PC-9 (cell line): ENCODE measurements at regions not wholly inside any gene's neighbourhood (a gene's known extent, or its start where the extent isn't known, plus 50 kb on each side); places are given as distances from the start of the nearest gene placed in this dataset.
A peak's percentile ranks its signal among the peaks of the same experiment; 100 is the strongest.

Source experiments
- BruUV-seq: library from RNA; stranded (reverse); fragments of 400-500 nt; replicated peaks from 2 replicates; lab custom pipeline; 2021; lab: Mats Ljungman, UMichigan
- CTCF ChIA-PET: fragments of 300-600 bp; sonication (Branson Sonifier 250); formaldehyde crosslinking; loops from one replicate; lab custom pipeline; 2022; ENCODE audit warnings: antibody characterized with exemption; lab: Charles Lee
- POLR2A ChIA-PET: fragments of 300-600 bp; sonication (Branson Sonifier 250); formaldehyde crosslinking; loops from one replicate; lab custom pipeline; 2022; ENCODE audit warnings: antibody characterized with exemption; ENCODE audit not compliant: unreplicated experiment; lab: Charles Lee
- DNase-seq, 2 experiments: peaks; one replicate each; pipeline versions ENCODE4 v3.0.0 to v3.0.0-alpha.2; 2015 to 2022; ENCODE audit warnings: mixed read lengths in 1 of 2
- H2AFZ ChIP-seq: fragments of 200-600 bp; sonication (generic); 2 replicates; pipeline ENCODE4 v1.8.1; 2017; ENCODE audit warnings: antibody characterized with exemption
- H3F3A ChIP-seq: fragments of 200-600 bp; sonication (generic); 2 replicates; pipeline ENCODE4 v1.8.1; 2017; ENCODE audit warnings: antibody characterized with exemption, mild to moderate bottlenecking, low read depth; ENCODE audit not compliant: insufficient read depth
- H3K27ac ChIP-seq: fragments of 200-600 bp; sonication (generic); 2 replicates; pipeline ENCODE4 v1.6.1; 2016; ENCODE audit warnings: mixed run types
- H3K27me3 ChIP-seq: fragments of 200-600 bp; sonication (generic); 2 replicates; pipeline ENCODE4 v1.6.1; 2016; ENCODE audit warnings: low read depth, mixed run types; ENCODE audit not compliant: insufficient read depth
- H3K36me3 ChIP-seq: fragments of 200-600 bp; sonication (generic); 2 replicates; pipeline ENCODE4 v1.6.1; 2016; ENCODE audit warnings: low read depth, mixed run types
- H3K4me1 ChIP-seq: fragments of 200-600 bp; sonication (generic); replicated peaks from 2 replicates; pipeline ENCODE4 v1.6.1; 2016; ENCODE audit warnings: mixed run types; ENCODE audit not compliant: insufficient read depth
- H3K4me2 ChIP-seq: fragments of 200-600 bp; sonication (generic); 2 replicates; pipeline ENCODE4 v1.6.1; 2017; ENCODE audit warnings: mixed run types
- H3K4me3 ChIP-seq: fragments of 200-600 bp; sonication (generic); 2 replicates; pipeline ENCODE4 v1.6.1; 2016; ENCODE audit warnings: mixed run types
- H3K79me2 ChIP-seq: fragments of 200-600 bp; sonication (generic); 2 replicates; pipeline ENCODE4 v1.6.1; 2017; ENCODE audit warnings: low read depth, mixed run types
- H3K9me2 ChIP-seq: fragments of 200-600 bp; sonication (generic); 2 replicates; pipeline ENCODE4 v1.8.1; 2017; ENCODE audit warnings: mild to moderate bottlenecking; ENCODE audit not compliant: insufficient read depth
- H3K9me3 ChIP-seq: fragments of 200-600 bp; sonication (generic); 2 replicates; pipeline ENCODE4 v1.8.1; 2016; ENCODE audit warnings: low read depth; ENCODE audit not compliant: insufficient read depth
- H4K20me1 ChIP-seq: fragments of 200-600 bp; sonication (generic); 2 replicates; pipeline ENCODE4 v1.8.1; 2017; ENCODE audit not compliant: insufficient read depth
- EZH2 ChIP-seq: fragments of 200-600 bp; sonication (generic); IDR thresholded peaks from 2 replicates; pipeline ENCODE4 v1.8.0; 2017; ENCODE audit warnings: antibody characterized with exemption, low read depth
- intact Hi-C: fragments of 100-400 bp; cut with micrococcal nuclease; formaldehyde crosslinking; loops from one replicate; pipeline ENCODE4 v1.10.0; 2022; ENCODE audit not compliant: unreplicated experiment
- TF ChIP-seq, protein P1 (sequence below): fragments of 200-600 bp; sonication (generic); conservative IDR thresholded peaks from 2 replicates; pipeline ENCODE4 v1.6.1; 2017; ENCODE audit warnings: mixed run types, antibody characterized with exemption, mild to moderate bottlenecking, moderate library complexity

DNA sequence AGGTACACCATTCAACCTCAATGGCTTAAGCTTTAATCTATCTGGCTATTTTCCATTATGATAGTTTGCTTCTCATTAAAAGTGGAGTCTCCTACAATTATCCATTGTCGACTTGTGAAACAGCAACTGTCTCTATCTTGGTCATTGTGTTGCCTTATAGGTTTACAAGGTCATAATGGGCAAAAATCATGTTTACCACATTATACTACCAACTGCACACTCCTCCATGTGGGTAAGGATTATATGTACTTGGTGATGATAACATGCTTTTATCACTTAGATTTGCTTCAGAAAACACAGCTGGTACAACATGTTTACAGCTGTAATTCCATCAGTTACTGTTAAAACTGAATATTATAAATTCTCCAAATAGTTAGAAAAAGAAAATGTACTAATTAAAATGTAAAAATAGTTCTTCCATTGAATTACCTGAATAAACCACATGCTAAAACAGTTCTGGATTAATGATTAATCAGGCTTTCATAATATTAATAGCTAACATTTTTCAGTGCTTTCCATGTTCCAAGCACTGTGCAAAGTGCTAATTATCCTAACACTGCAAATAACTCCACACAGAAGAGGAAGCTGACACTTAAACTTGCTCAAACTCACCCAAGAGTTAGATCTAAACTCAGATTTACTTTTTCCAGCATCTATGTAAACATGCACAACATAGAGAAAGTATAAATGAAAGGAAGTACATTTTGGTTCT is 96.7 kb downstream of the OGFRL1 start:
- H3K36me3 ChIP-seq, result peaks cover 20% of the 10 kb centered on the region
- H3K4me3 ChIP-seq, result peak overlapping the region; percentile 18; the same call in 1 of the 2 replicates
- no peaks in the 10 kb centered on the region for H3K9me2 ChIP-seq
- H3K4me1 ChIP-seq, result peaks cover 47% of the 10 kb centered on the region
- no peaks in the 10 kb centered on the region for H3K27me3 ChIP-seq
- no TSS peak for BruUV-seq
- POLR2A ChIA-PET, result interaction anchor here (0.6 to 0.9 kb wide), 4 partner anchors 29 to 83 kb away, joined by 3 to 16 read pairs (median 8); no protein-coding TSS in a partner anchor
- no peaks in the 10 kb centered on the region for H3K9me3 ChIP-seq
- no peaks in the 10 kb centered on the region for H4K20me1 ChIP-seq
- peaks cover 20% of the 10 kb centered on the region for H3K79me2 ChIP-seq
- H3F3A ChIP-seq, result peaks cover 15% of the 10 kb centered on the region
- CTCF ChIA-PET, result interaction anchor here (0.6 to 1.4 kb wide), 5 partner anchors 51 to 194 kb away, joined by 3 to 5 read pairs (median 3); no protein-coding TSS in a partner anchor
- DNase-seq, result no peak
- H2AFZ ChIP-seq, result no peak overlapping the region
- H3K27ac ChIP-seq, result peak overlapping the region; percentile 80
- peak overlapping the region; percentile 56 for H3K4me2 ChIP-seq
- intact Hi-C loops, result loop anchor here (2.0 to 10.0 kb wide), 2 partner anchors 220 to 700 kb away; no protein-coding TSS in a partner anchor
- TF ChIP-seq, protein P1, sequence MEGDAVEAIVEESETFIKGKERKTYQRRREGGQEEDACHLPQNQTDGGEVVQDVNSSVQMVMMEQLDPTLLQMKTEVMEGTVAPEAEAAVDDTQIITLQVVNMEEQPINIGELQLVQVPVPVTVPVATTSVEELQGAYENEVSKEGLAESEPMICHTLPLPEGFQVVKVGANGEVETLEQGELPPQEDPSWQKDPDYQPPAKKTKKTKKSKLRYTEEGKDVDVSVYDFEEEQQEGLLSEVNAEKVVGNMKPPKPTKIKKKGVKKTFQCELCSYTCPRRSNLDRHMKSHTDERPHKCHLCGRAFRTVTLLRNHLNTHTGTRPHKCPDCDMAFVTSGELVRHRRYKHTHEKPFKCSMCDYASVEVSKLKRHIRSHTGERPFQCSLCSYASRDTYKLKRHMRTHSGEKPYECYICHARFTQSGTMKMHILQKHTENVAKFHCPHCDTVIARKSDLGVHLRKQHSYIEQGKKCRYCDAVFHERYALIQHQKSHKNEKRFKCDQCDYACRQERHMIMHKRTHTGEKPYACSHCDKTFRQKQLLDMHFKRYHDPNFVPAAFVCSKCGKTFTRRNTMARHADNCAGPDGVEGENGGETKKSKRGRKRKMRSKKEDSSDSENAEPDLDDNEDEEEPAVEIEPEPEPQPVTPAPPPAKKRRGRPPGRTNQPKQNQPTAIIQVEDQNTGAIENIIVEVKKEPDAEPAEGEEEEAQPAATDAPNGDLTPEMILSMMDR, result no peak
- TF ChIP-seq EZH2, result no peak

DNA sequence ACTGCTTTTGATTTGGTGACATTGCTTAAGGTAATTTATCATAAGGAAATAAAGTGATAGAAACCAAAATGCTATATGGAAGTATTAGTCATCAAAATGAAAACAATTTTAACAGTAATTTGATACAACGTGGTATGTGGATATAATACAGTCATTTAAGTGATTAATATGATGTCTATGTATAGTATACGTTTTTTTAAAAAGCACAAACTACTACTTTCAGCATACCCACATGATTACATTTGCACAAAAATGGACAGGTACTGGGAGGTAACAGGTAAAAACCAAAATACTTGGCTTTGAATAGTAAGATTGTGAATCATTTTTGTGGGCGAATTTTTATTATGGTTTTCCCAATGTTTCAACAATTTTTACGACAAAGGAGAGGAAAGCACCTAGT is 97.6 kb downstream of the OGFRL1 start:
- Histone ChIP-seq H3K4me1 (peaks cover 47% of the 10 kb centered on the region), H3K36me3 (peaks cover 22% of the 10 kb centered on the region), H3K4me3 (peak overlapping the region; percentile 18; the same call in 1 of the 2 replicates), H3K4me2 (peak overlapping the region; percentile 56), H3K9me2 (no peaks in the 10 kb centered on the region), H4K20me1 (no peaks in the 10 kb centered on the region), H3K27ac (peak overlapping the region; percentile 80), H3K79me2 (peaks cover 23% of the 10 kb centered on the region), H3K9me3 (no peaks in the 10 kb centered on the region), H3F3A (peaks cover 15% of the 10 kb centered on the region; the same call in 1 of the 2 replicates), H3K27me3 (no peaks in the 10 kb centered on the region), H2AFZ (no peak overlapping the region)
- BruUV-seq, result no TSS peak
- intact Hi-C loops, result loop anchor here (2.0 to 10.0 kb wide), 2 partner anchors 19 to 219 kb away; no protein-coding TSS in a partner anchor
- peak in 1 of 2 experiments; percentile 93 for DNase-seq
- ChIA-PET CTCF (interaction anchor here (1.0 to 1.4 kb wide), 2 partner anchors 96 to 124 kb away, joined by 3 to 5 read pairs; no protein-coding TSS in a partner anchor), POLR2A (interaction anchor here (0.5 to 0.9 kb wide), 3 partner anchors 30 to 973 kb away, joined by 3 to 11 read pairs (median 5); no protein-coding TSS in a partner anchor)
- TF ChIP-seq, protein P1, result no peak
- TF ChIP-seq EZH2, result no peak

DNA sequence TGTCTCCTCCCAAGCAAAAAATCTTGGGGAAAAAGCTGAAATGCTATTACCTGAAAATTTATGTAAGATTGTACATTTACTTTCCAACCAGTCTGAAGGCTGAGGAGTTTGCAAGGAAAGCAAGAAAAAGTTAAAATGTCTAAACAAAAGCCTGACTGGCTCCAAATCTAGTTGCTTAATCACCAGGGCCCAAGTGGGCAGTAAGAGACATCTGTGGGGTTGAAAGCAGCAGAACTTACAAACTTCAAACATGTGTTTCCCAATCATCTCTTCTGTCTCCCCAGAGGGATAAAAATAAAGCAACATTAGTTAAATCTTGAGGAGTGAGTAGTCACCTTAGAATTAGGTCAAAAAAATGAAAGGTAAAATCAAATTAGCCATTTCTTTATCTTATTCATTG is 98.6 kb downstream of the OGFRL1 start:
- no peak overlapping the region for H2AFZ ChIP-seq
- H3K4me1 ChIP-seq, result peaks cover 47% of the 10 kb centered on the region
- no peaks in the 10 kb centered on the region for H3K9me2 ChIP-seq
- no peak overlapping the region for H3K4me3 ChIP-seq
- ChIA-PET CTCF (no interaction called here), POLR2A (no interaction called here)
- no peak for DNase-seq
- H3K27me3 ChIP-seq, result no peaks in the 10 kb centered on the region
- no peaks in the 10 kb centered on the region for H3K9me3 ChIP-seq
- H3F3A ChIP-seq, result peaks cover 15% of the 10 kb centered on the region; the same call in 1 of the 2 replicates
- peaks cover 23% of the 10 kb centered on the region for H3K79me2 ChIP-seq
- H3K27ac ChIP-seq, result peak overlapping the region; percentile 80
- intact Hi-C loops, result loop anchor here (2.0 to 10.0 kb wide), 2 partner anchors 18 to 218 kb away; no protein-coding TSS in a partner anchor
- no peaks in the 10 kb centered on the region for H4K20me1 ChIP-seq
- TF ChIP-seq, protein P1, result no peak
- TF ChIP-seq EZH2, result no peak
- BruUV-seq, result no TSS peak
- peaks cover 31% of the 10 kb centered on the region for H3K36me3 ChIP-seq
- H3K4me2 ChIP-seq, result peak overlapping the region; percentile 56
